Left lung (tissue), 4 donors: ENCODE measurements at regions not wholly inside any gene's neighbourhood (a gene's known extent, or its start where the extent isn't known, plus 50 kb on each side); places are given as distances from the start of the nearest gene placed in this dataset.

ENCODE experiments used
- ATAC-seq: fragments of 200-7000 bp; cut with Tn5 transposase; one replicate; pipeline ENCODE4 v1.9.1; 2020; ENCODE audit warnings: moderate library complexity
- DNase-seq, 4 donors: peaks; one replicate each; pipeline ENCODE4 v3.0.0-alpha.2; 2013 to 2020
- H3K27ac ChIP-seq, 2 donors: fragments of 200-600 bp; sonication (generic) in 1 of 2; one replicate each; pipeline versions ENCODE4 v1.5.0 to v1.8.0; 2020 to 2021
- H3K27me3 ChIP-seq, 2 donors: fragments of 200-600 bp; sonication (generic) in 1 of 2; one replicate each; pipeline versions ENCODE4 v1.5.0 to v1.8.0; 2020 to 2021
- H3K36me3 ChIP-seq, 2 donors: fragments of 200-600 bp; sonication (generic) in 1 of 2; one replicate each; pipeline versions ENCODE4 v1.5.0 to v1.8.0; 2020 to 2021
- H3K4me1 ChIP-seq, 2 donors: fragments of 200-600 bp; one replicate each; pipeline ENCODE4 v1.8.0; 2021
- H3K4me3 ChIP-seq, 2 donors: fragments of 200-600 bp; sonication (generic) in 1 of 2; one replicate each; pipeline versions ENCODE4 v1.5.0 to v1.8.0; 2020 to 2021; ENCODE audit warnings: mild to moderate bottlenecking in 1 of 2
- H3K9me3 ChIP-seq, 2 donors: fragments of 200-600 bp; sonication (generic) in 1 of 2; one replicate each; pipeline versions ENCODE4 v1.5.0 to v1.8.0; 2020 to 2021
- intact Hi-C, 2 donors: fragments of 100-400 bp; cut with DNase I; formaldehyde crosslinking; loops; one replicate each; pipeline versions ENCODE4 v1.11.2 to v1.14.2; 2022
- TF ChIP-seq, protein P1 (sequence below), 2 donors: fragments of 200-600 bp; sonication (generic) in 1 of 2; IDR thresholded peaks; one replicate each; pipeline versions ENCODE4 v1.5.0 to v1.8.0; 2021; ENCODE audit warnings: antibody characterized with exemption in 2 of 2
- donor health status: DM: no; HTN: yes; CAD: no.
- donor health status: DM: no; HTN: no; CAD: no.

DNA sequence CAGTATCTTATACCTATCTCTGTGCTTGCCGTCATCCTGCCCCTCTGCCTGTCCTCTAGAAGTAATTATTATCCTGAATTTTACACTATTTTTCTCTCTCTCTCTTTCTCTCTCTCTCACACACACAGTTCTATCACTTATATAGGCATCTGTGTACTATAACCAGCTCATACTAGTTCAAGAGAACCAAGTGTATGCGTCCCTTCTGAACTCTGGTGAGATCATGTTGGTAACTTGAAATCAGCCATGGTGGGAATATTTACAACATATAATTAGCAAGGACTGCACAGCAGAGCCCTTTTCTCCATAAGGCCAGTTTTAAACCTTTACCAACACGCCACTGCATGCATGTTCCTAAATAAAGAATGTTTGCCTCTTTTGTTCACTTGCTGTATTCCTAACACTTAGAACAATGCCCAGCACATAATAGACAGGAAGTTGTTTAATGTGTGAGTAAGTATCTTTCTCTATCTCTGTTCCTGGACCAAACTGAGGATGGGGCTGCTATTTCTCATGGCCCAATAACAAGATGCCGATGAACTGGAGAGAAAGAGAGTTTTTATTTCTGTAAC is 51.1 kb upstream of the IL21 start:
- no peaks in the 10 kb centered on the region for H3K4me1 ChIP-seq
- peaks cover 0 to 3% of the 10 kb centered on the region in 2 donors for H3K9me3 ChIP-seq
- intact Hi-C loops: no loop called here
- no peaks in the 10 kb centered on the region for H3K36me3 ChIP-seq
- no peaks in the 10 kb centered on the region for H3K27me3 ChIP-seq
- ATAC-seq (no peak), DNase-seq (no peak)
- H3K27ac ChIP-seq: no peak overlapping the region
- no peak overlapping the region for H3K4me3 ChIP-seq
- TF ChIP-seq, protein P1, sequence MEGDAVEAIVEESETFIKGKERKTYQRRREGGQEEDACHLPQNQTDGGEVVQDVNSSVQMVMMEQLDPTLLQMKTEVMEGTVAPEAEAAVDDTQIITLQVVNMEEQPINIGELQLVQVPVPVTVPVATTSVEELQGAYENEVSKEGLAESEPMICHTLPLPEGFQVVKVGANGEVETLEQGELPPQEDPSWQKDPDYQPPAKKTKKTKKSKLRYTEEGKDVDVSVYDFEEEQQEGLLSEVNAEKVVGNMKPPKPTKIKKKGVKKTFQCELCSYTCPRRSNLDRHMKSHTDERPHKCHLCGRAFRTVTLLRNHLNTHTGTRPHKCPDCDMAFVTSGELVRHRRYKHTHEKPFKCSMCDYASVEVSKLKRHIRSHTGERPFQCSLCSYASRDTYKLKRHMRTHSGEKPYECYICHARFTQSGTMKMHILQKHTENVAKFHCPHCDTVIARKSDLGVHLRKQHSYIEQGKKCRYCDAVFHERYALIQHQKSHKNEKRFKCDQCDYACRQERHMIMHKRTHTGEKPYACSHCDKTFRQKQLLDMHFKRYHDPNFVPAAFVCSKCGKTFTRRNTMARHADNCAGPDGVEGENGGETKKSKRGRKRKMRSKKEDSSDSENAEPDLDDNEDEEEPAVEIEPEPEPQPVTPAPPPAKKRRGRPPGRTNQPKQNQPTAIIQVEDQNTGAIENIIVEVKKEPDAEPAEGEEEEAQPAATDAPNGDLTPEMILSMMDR (IDR thresholded peaks at IDR 0.05): no peak

GRCh38 chr4:122673252-122673651 is 52.4 kb upstream of the IL21 start:
- Histone ChIP-seq H3K4me1 (no peaks in the 10 kb centered on the region), H3K4me3 (no peak overlapping the region), H3K27me3 (no peaks in the 10 kb centered on the region), H3K36me3 (no peaks in the 10 kb centered on the region), H3K27ac (no peak overlapping the region), H3K9me3 (peaks cover 0 to 3% of the 10 kb centered on the region in 2 donors)
- TF ChIP-seq, protein P1 (IDR thresholded peaks at IDR 0.05): no peak
- DNase-seq: no peak
- peak; percentile 22 for ATAC-seq
- intact Hi-C loops: no loop called here

DNA sequence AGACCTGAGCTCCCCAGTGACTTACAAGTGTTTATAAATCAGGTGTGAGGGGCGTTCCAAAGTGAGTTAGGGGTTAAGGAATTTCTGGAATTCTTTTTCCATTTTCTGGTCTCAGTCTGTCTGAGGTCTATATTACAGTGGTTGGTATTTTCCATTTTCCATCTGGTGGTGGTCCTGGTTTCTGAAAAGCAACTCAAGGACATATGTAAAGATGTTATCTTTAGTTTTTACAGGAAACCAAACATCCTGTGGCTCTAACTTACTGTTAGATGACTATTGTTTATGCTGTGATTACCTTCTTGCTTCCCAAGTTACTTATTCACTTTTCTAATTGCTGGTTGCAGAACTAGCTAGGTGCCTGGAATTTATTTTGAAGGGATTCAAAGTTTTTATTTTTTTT is 53.5 kb upstream of the IL21 start:
- intact Hi-C loops: no loop called here
- no peak overlapping the region for H3K4me3 ChIP-seq
- H3K36me3 ChIP-seq: no peaks in the 10 kb centered on the region
- no peaks in the 10 kb centered on the region for H3K27me3 ChIP-seq
- no peaks in the 10 kb centered on the region for H3K4me1 ChIP-seq
- no peak for DNase-seq
- H3K27ac ChIP-seq: no peak overlapping the region
- TF ChIP-seq, protein P1 (IDR thresholded peaks at IDR 0.05): no peak
- peaks cover 0 to 3% of the 10 kb centered on the region in 2 donors for H3K9me3 ChIP-seq
- ATAC-seq: no peak

DNA sequence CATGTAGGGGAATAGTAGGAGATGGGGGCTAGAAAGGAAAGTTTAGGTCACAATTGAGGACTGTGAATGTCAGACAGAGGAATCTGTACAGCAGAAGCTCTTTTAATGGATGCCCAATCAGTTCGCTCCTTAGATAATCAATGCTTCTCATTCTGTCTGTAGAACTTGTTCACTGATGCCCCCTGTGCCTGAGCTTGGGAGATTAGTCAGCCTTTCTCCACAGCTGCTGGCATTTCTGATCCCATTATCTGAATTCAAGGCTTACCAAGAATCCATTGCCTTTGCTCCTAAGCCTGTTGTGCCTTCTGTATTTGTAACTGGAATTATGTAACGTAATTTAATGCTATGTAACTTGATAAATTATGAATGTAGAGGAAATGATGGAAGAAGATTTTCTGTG is 53.2 kb upstream of the BBS12 start:
- TF ChIP-seq, protein P1 (IDR thresholded peaks at IDR 0.05): no peak
- intact Hi-C loops: no loop called here
- H3K36me3 ChIP-seq: no peaks in the 10 kb centered on the region
- H3K27me3 ChIP-seq: no peaks in the 10 kb centered on the region
- ATAC-seq (no peak), DNase-seq (no peak)
- no peak overlapping the region for H3K27ac ChIP-seq
- H3K4me3 ChIP-seq: no peak overlapping the region
- peaks cover 0 to 14% of the 10 kb centered on the region in 2 donors for H3K9me3 ChIP-seq
- no peaks in the 10 kb centered on the region for H3K4me1 ChIP-seq

DNA sequence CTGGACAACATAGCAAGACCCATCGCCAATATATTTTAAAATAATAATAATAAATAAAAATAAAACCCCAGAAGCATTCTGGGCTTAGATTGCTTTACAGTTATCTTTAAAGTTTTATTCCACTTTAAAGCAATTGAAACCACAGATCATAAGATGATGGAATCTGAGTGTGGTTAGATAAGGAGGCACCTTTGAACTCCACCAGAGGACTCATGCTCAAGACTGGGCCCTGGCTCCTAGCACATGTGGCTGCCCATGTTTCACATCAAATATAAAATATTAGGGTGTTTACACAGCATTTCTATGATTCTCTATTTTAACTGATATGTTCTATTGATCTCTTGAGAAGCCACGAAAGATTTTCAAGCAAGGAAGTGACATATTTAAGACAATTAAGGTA is 52.6 kb upstream of the BBS12 start:
- H3K27ac ChIP-seq: no peak overlapping the region
- H3K27me3 ChIP-seq: no peaks in the 10 kb centered on the region
- no peaks in the 10 kb centered on the region for H3K4me1 ChIP-seq
- ATAC-seq (no peak), DNase-seq (no peak)
- no peaks in the 10 kb centered on the region for H3K36me3 ChIP-seq
- no peak overlapping the region for H3K4me3 ChIP-seq
- TF ChIP-seq, protein P1 (IDR thresholded peaks at IDR 0.05): no peak
- intact Hi-C loops: no loop called here
- H3K9me3 ChIP-seq: peaks cover 0 to 16% of the 10 kb centered on the region in 2 donors
